ENCODE measurements at regions not wholly inside any gene's neighbourhood (a gene's known extent, or its start where the extent isn't known, plus 50 kb on each side); places are given as distances from the start of the nearest gene placed in this dataset.
"Not testable (repeated sequence)": the region's sequence is repeated elsewhere in the genome, so short reads cannot be mapped to it uniquely, and the experiment has no call there.

- DNase-seq, result no peak
Measured at GRCh38 chr2:203631068-203631757, 75.2 kb upstream of the CD28 start.

DNA sequence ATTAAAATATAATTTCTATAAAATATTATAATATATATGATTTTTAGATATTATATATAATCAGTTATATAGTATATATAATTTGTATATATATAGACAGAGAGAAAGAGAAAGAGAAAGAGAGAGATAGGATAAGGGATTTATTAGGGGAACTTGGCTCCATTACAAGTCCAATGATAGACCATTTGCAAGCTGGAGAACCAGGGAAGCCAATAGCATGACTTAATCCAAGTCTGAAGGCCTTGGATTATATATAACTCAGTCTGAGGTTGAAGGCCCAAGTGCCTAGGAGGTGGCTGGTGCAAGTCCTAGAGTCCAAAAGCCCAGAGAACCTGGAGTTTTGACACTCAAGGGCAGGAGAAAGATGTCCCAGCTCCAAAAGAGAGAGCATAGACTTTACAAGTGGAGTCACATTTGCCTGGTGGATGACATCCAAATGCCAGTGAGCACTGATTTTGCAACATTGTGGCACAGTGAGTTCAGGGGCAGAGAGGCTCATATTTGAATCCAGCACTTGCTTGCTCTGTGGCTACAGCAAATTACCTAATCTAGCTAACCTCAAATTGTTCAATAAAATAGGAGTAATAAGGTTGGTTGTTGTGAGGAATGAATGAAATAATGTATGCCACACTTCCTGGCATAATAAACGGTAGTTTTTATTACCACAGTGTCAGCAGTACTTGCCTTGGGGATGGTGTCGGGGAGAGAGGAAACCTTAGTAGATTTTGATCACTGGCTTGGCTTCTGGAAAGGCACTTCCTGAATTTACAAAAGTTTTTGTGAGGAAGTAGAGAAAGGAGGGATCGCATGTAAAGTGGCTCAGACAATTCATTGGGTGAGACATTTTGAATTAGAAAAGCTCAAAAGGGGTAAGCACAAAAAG, 69.6 kb upstream of the CD28 start:
- no peak for DNase-seq

DNA sequence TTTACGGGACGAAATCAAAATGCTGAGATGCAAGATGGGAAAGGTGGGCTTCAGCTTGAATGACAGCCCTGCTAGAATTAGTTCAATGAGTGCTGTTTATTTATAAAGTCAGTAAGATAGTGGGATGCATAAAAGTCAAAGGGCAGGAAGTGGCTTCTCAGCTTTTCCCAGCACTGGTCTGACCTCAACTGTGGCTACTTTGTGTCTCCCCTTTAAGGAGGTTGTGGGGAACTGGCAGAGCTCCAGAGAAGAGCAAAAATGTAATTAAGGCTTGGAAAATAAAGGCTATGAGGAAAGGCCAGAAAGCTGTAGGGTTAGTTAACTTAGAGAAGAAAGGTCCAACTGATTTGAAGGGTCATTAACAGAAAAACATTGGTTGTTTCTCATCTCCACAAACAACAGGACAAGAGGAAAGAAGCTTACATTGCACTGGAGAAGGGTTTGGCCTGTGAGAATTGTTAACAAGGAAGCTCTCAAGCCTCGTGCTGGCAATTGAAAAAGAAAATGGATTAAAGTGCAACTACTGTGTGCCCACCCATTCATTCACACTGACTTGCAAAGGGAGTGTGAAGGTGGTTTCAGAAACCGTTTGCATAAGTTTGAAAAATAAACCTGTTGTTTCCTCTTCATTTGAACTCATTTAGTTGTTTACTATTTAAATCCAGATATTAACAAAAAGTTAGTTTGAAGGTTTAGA, 68.8 kb upstream of the CD28 start:
- no peak for DNase-seq

GRCh38 chr2:203641865-203642264, 64.6 kb upstream of the CD28 start:
- not testable (repeated sequence) for DNase-seq

DNA sequence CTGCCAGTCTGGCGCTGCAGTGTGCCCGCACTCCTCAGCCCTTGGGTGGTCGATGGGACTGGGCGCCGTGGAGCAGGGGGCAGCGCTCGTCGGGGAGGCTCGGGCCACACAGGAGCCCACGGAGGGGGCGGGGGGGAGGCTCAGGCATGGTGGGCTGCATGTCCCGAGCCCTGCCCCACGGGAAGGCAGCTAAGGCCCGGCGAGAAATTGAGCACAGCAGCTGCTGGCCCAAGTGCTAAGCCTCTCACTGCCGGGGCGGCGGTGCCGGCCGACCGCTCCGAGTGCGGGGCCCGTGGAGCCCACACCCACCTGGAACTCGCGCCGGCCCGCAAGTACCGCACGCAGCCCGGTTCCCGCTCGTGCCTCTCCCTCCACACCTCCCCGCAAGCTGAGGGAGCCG, 63.6 kb upstream of the CD28 start:
- DNase-seq, result not testable (repeated sequence)

GRCh38 chr2:203645831-203646230, 60.6 kb upstream of the CD28 start:
- no peak for DNase-seq

DNA sequence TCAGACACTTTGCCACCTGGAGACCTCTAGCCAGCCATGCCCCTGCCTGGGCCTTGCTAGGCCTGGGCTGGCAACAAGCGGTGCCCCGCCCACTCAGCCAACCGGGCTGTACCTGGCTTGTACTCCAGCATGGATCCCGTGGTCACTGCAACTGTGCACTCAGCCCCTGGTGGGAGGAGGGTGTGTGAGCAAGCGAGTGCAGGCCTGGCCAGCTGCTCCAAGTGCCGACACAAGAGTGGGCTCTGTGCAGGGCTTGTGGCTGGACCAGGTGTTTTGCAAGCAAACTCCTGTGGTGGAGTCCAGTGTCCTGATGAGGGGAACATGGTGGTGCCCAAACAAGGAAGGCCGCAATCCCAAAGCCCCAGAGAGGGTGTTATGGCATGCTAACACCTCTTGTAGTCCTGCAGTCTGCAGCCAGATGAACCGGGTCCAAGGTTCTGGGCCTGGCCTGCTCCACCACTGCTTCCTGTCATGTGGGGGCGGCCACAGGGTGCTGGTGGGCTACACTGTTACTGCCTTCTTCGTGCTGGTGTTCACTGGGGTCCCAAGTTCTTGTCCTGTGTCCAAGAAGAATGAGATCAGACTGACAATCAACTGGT, 60.1 kb upstream of the CD28 start:
- peak; percentile 45 for DNase-seq

GRCh38 chr2:203646961-203647360, 59.5 kb upstream of the CD28 start:
- no peak for DNase-seq

GRCh38 chr2:203647579-203647978, 58.9 kb upstream of the CD28 start:
- no peak for DNase-seq

- peak; percentile 24 for DNase-seq
Measured at GRCh38 chr2:203648273-203648672, 58.2 kb upstream of the CD28 start.

GRCh38 chr2:203649176-203649814, 57.1 kb upstream of the CD28 start:
- DNase-seq, result no peak

- DNase-seq, result peak; percentile 88
Measured at GRCh38 chr2:203650860-203651613, 55.4 kb upstream of the CD28 start.

GRCh38 chr2:203651621-203652020, 54.8 kb upstream of the CD28 start:
- DNase-seq, result no peak

- no peak for DNase-seq
Measured at GRCh38 chr2:203654826-203655225, 51.6 kb upstream of the CD28 start.

- DNase-seq, result peak; percentile 29
Measured at GRCh38 chr2:203656522-203657287, 49.7 kb upstream of the CD28 start.
